Smooth muscle cell (in vitro differentiated cells): ENCODE measurements at regions not wholly inside any gene's neighbourhood (a gene's known extent, or its start where the extent isn't known, plus 50 kb on each side); places are given as distances from the start of the nearest gene placed in this dataset.

ENCODE experiments used
- DNase-seq: peaks from one replicate; lab custom pipeline; 2025; ENCODE audit not compliant: unreplicated experiment; lab: John Stamatoyannopoulos, UW
- H2AFZ ChIP-seq: fragments of 200-600 bp; sonication (generic); 2 replicates; pipeline ENCODE4 v1.6.0; 2016; ENCODE audit warnings: antibody characterized with exemption, low read depth, mild to moderate bottlenecking
- H3F3A ChIP-seq: fragments of 200-600 bp; sonication (generic); 2 replicates; pipeline ENCODE4 v1.6.0; 2017; ENCODE audit warnings: antibody characterized with exemption, low read depth
- H3K27ac ChIP-seq: fragments of 200-600 bp; sonication (generic); 2 replicates; pipeline ENCODE4 v1.5.1; 2016; ENCODE audit warnings: low read depth, mild to moderate bottlenecking
- H3K27me3 ChIP-seq: fragments of 200-600 bp; sonication (generic); 2 replicates; pipeline ENCODE4 v1.6.1; 2016; ENCODE audit warnings: low read depth, mild to moderate bottlenecking
- H3K36me3 ChIP-seq: fragments of 200-600 bp; sonication (generic); 2 replicates; pipeline ENCODE4 v1.5.1; 2016; ENCODE audit warnings: low read depth
- H3K4me1 ChIP-seq: fragments of 200-600 bp; sonication (generic); 2 replicates; pipeline ENCODE4 v1.5.1; 2016; ENCODE audit warnings: low read depth
- H3K4me2 ChIP-seq: fragments of 200-600 bp; sonication (generic); 2 replicates; pipeline ENCODE4 v1.6.0; 2016; ENCODE audit warnings: mild to moderate bottlenecking
- H3K4me3 ChIP-seq: fragments of 200-600 bp; sonication (generic); 2 replicates; pipeline ENCODE4 v1.5.1; 2016; ENCODE audit warnings: mild to moderate bottlenecking
- H3K79me2 ChIP-seq: fragments of 200-600 bp; sonication (generic); 2 replicates; pipeline ENCODE4 v1.6.0; 2016; ENCODE audit warnings: low read depth, mild to moderate bottlenecking
- H3K9ac ChIP-seq: fragments of 200-600 bp; sonication (generic); 2 replicates; pipeline ENCODE4 v1.6.0; 2016; ENCODE audit warnings: low read depth
- H3K9me3 ChIP-seq: fragments of 200-600 bp; sonication (generic); replicated peaks from 2 replicates; pipeline ENCODE4 v1.5.1; 2016; ENCODE audit warnings: low read depth
- H4K20me1 ChIP-seq: fragments of 200-600 bp; sonication (generic); 2 replicates; pipeline ENCODE4 v1.6.0; 2016; ENCODE audit warnings: low read depth
- CTCF ChIP-seq: fragments of 200-600 bp; sonication (generic); IDR thresholded peaks from 2 replicates; pipeline ENCODE4 v1.5.1; 2017; ENCODE audit warnings: borderline replicate concordance, mild to moderate bottlenecking, antibody characterized with exemption; ENCODE audit not compliant: insufficient read depth, poor library complexity, severe bottlenecking
- WGBS: methylation state at CpG from one replicate; pipeline ENCODE4 v1.1.7; 2016; ENCODE audit warnings: low lambda C conversion rate; 5-methylcytosine and 5-hydroxymethylcytosine counted together

DNA sequence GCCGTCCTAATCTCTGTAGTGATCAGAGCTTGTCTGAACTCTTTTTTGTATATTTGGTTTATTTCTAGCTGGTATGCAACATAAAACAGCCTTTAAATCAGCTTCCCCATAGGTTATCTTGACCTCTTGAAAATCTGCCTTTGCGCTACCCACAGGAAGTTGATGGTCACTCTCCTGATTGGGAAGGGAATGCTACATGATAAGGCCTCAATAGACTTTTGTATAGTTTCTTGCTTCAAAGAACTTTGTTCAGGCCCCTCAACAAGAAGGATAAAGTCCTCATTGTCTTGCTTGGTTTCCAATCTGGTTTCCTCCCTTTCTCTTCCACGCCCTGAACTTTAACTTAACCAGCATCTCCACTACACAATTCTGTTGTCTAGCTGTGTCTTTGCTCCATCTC is 95.4 kb upstream of the TENT5A start:
- H3K4me1 ChIP-seq, result no peaks in the 10 kb centered on the region
- no peak overlapping the region for H3K4me3 ChIP-seq
- no peaks in the 10 kb centered on the region for H3K27me3 ChIP-seq
- 82% methylated on average over 3 of the region's 3 CpGs for WGBS
- no peak overlapping the region for H3K4me2 ChIP-seq
- H3K9me3 ChIP-seq, result no peaks in the 10 kb centered on the region
- no peaks in the 10 kb centered on the region for H3K79me2 ChIP-seq
- H3K9ac ChIP-seq, result no peak overlapping the region
- no peaks in the 10 kb centered on the region for H4K20me1 ChIP-seq
- no peak overlapping the region for H3K27ac ChIP-seq
- no peak for TF ChIP-seq CTCF
- no peaks in the 10 kb centered on the region for H3F3A ChIP-seq
- no peak overlapping the region for H2AFZ ChIP-seq
- no peak for DNase-seq
- H3K36me3 ChIP-seq, result no peaks in the 10 kb centered on the region

- Histone ChIP-seq H2AFZ (no peak overlapping the region), H3K4me1 (no peaks in the 10 kb centered on the region), H3K4me2 (peak overlapping the region; percentile 9), H3K4me3 (no peak overlapping the region), H3K79me2 (no peaks in the 10 kb centered on the region), H3K27me3 (no peaks in the 10 kb centered on the region), H3K9ac (no peak overlapping the region), H3K36me3 (no peaks in the 10 kb centered on the region), H3F3A (no peaks in the 10 kb centered on the region), H3K27ac (no peak overlapping the region), H4K20me1 (no peaks in the 10 kb centered on the region), H3K9me3 (no peaks in the 10 kb centered on the region)
- no peak for TF ChIP-seq CTCF
- DNase-seq, result no peak
- 63% methylated on average over 2 of the region's 2 CpGs for WGBS
Observed at GRCh38 chr6:81844686-81845085, 92.2 kb upstream of the TENT5A start.

DNA sequence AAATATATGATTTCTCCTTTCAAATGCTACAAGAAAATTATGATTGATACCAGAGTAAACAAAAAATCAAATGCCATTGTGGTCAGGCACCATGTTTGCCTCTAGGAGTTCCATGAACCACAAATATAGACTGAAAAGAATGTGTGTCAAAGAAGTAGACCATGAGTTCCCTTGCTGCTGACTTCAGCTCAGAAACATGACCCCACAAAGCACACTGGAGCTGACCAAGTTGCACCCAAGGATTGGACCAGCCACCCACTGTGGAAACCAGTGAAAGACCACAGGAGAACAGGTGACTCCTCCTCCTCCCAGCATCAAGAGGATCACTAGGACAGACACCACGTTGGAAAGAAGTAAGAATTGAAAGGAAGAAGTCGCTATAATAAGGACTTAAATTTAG is 90.8 kb upstream of the TENT5A start:
- H3K79me2 ChIP-seq, result no peaks in the 10 kb centered on the region
- no peak for TF ChIP-seq CTCF
- WGBS, result 61% methylated on average over 2 of the region's 2 CpGs
- no peak overlapping the region for H3K27ac ChIP-seq
- no peak for DNase-seq
- no peaks in the 10 kb centered on the region for H4K20me1 ChIP-seq
- H3K4me2 ChIP-seq, result no peak overlapping the region
- no peak overlapping the region for H3K9ac ChIP-seq
- no peaks in the 10 kb centered on the region for H3K36me3 ChIP-seq
- H3K27me3 ChIP-seq, result no peaks in the 10 kb centered on the region
- H3F3A ChIP-seq, result no peaks in the 10 kb centered on the region
- H2AFZ ChIP-seq, result no peak overlapping the region
- no peak overlapping the region for H3K4me3 ChIP-seq
- no peaks in the 10 kb centered on the region for H3K9me3 ChIP-seq
- H3K4me1 ChIP-seq, result peaks cover 1% of the 10 kb centered on the region

- no peaks in the 10 kb centered on the region for H4K20me1 ChIP-seq
- no peaks in the 10 kb centered on the region for H3F3A ChIP-seq
- H3K4me2 ChIP-seq, result no peak overlapping the region
Observed at GRCh38 chr6:81842254-81842653, 89.8 kb upstream of the TENT5A start.

More at GRCh38 chr6:81842254-81842653, 89.8 kb upstream of the TENT5A start:
- Histone ChIP-seq H3K27me3 (no peaks in the 10 kb centered on the region), H3K9me3 (no peaks in the 10 kb centered on the region), H3K27ac (no peak overlapping the region), H3K79me2 (no peaks in the 10 kb centered on the region), H3K4me1 (peaks cover 3% of the 10 kb centered on the region), H3K36me3 (no peaks in the 10 kb centered on the region), H3K9ac (no peak overlapping the region), H2AFZ (no peak overlapping the region), H3K4me3 (no peak overlapping the region)
- TF ChIP-seq CTCF, result no peak
- DNase-seq, result no peak
